Loucy (cell line): ENCODE measurements at regions not wholly inside any gene's neighbourhood (a gene's known extent, or its start where the extent isn't known, plus 50 kb on each side); places are given as distances from the start of the nearest gene placed in this dataset.

Source experiments
- H2AFZ ChIP-seq: fragments of 200-600 bp; sonication (generic); 2 replicates; pipeline ENCODE4 v1.6.0; 2016; ENCODE audit warnings: antibody characterized with exemption, mild to moderate bottlenecking, low read length, moderate library complexity
- H3F3A ChIP-seq: fragments of 200-600 bp; 2 replicates; pipeline ENCODE4 v1.6.0; 2016; ENCODE audit warnings: antibody characterized with exemption, low read depth, mild to moderate bottlenecking
- H3K27me3 ChIP-seq: fragments of 200-600 bp; sonication (generic); 2 replicates; pipeline ENCODE4 v1.6.1; 2014; ENCODE audit warnings: low read length, mild to moderate bottlenecking; ENCODE audit not compliant: insufficient read depth, poor library complexity, severe bottlenecking
- H3K36me3 ChIP-seq: fragments of 200-600 bp; sonication (generic); 2 replicates; pipeline ENCODE4 v1.6.1; 2016; ENCODE audit warnings: low read length; ENCODE audit not compliant: insufficient read depth
- H3K4me1 ChIP-seq: fragments of 200-600 bp; sonication (generic); 2 replicates; pipeline ENCODE4 v1.5.1; 2014; ENCODE audit warnings: low read length, mild to moderate bottlenecking; ENCODE audit not compliant: insufficient read depth, poor library complexity, severe bottlenecking
- H3K4me2 ChIP-seq: fragments of 200-600 bp; sonication (generic); 2 replicates; pipeline ENCODE4 v1.6.0; 2014; ENCODE audit warnings: antibody characterized with exemption, low read length, low read depth, mild to moderate bottlenecking; ENCODE audit not compliant: poor library complexity, severe bottlenecking
- H3K4me3 ChIP-seq: fragments of 200-600 bp; sonication (generic); 2 replicates; pipeline ENCODE4 v1.5.1; 2014; ENCODE audit warnings: low read length, mild to moderate bottlenecking, mixed read lengths; ENCODE audit not compliant: poor library complexity, severe bottlenecking
- H3K79me2 ChIP-seq: fragments of 200-600 bp; sonication (generic); 2 replicates; pipeline ENCODE4 v1.6.1; 2014; ENCODE audit warnings: low read length; ENCODE audit not compliant: insufficient read depth
- H3K9ac ChIP-seq: fragments of 200-600 bp; sonication (generic); 2 replicates; pipeline ENCODE4 v1.6.0; 2014; ENCODE audit warnings: mild to moderate bottlenecking, low read depth, low read length, moderate library complexity; ENCODE audit not compliant: poor library complexity, severe bottlenecking
- H3K9me2 ChIP-seq: fragments of 200-600 bp; sonication (generic); replicated peaks from 2 replicates; pipeline ENCODE4 v1.6.1; 2016; ENCODE audit warnings: low read depth, low read length, mixed read lengths
- H3K9me3 ChIP-seq: fragments of 200-600 bp; sonication (generic); 2 replicates; pipeline ENCODE4 v1.6.1; 2014; ENCODE audit warnings: mild to moderate bottlenecking, antibody characterized with exemption, low read length, low read depth; ENCODE audit not compliant: insufficient read depth
- H4K20me1 ChIP-seq: fragments of 200-600 bp; sonication (generic); 2 replicates; pipeline ENCODE4 v1.6.0; 2014; ENCODE audit warnings: antibody characterized with exemption, low read length, mild to moderate bottlenecking; ENCODE audit not compliant: insufficient read depth, poor library complexity, severe bottlenecking
- CTCF ChIP-seq: fragments of 200-600 bp; sonication (generic); conservative IDR thresholded peaks from 2 replicates; pipeline ENCODE4 v1.5.1; 2014; ENCODE audit warnings: mild to moderate bottlenecking, antibody characterized with exemption, low read length
- EZH2phosphoT487 ChIP-seq: fragments of 200-600 bp; IDR thresholded peaks from 2 replicates; pipeline ENCODE4 v1.6.1; 2018; ENCODE audit warnings: antibody characterized with exemption, mild to moderate bottlenecking, moderate library complexity, borderline replicate concordance

DNA sequence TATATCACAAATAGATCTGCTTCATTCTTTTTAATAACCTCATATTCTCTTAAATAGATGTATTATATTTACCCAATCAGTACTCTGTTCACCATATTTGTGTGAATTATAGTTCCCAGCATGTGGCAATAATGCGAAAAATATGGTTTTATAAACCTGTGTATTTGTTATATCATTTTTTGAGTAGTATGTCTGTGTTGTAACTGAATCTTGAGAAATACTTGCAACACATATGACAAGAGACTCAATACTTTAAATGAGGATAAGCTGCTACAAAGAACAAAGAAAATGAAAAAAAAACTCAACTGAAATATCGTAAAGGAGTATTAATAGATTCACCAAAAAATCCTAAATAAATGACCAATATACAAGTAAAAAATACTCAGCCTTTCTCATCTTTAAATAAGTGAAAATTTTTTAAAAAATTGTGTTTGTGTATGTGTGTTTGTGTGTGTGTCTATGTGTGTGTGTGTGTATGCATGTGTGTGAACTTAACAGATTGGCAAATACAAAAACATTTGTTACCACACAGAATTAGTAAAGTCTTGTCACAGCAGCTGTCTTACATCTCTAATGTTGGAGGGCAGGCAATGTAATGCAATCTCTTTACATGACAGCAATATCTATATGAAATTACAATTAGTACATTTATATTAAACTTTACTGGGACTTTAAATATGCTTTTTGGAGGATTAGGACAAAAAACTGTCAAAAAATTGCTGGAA lies 441.9 kb upstream of the MGAT4C start:
- Histone ChIP-seq H3K79me2 (no peaks in the 10 kb centered on the region), H2AFZ (no peak overlapping the region), H3K4me1 (no peaks in the 10 kb centered on the region), H4K20me1 (no peaks in the 10 kb centered on the region), H3K4me2 (no peak overlapping the region), H3K4me3 (no peak overlapping the region), H3K9me3 (no peaks in the 10 kb centered on the region), H3F3A (no peaks in the 10 kb centered on the region), H3K9me2 (no peaks in the 10 kb centered on the region), H3K36me3 (no peaks in the 10 kb centered on the region), H3K9ac (no peak overlapping the region), H3K27me3 (no peaks in the 10 kb centered on the region)
- no peak for TF ChIP-seq CTCF
- TF ChIP-seq EZH2phosphoT487: no peak

DNA sequence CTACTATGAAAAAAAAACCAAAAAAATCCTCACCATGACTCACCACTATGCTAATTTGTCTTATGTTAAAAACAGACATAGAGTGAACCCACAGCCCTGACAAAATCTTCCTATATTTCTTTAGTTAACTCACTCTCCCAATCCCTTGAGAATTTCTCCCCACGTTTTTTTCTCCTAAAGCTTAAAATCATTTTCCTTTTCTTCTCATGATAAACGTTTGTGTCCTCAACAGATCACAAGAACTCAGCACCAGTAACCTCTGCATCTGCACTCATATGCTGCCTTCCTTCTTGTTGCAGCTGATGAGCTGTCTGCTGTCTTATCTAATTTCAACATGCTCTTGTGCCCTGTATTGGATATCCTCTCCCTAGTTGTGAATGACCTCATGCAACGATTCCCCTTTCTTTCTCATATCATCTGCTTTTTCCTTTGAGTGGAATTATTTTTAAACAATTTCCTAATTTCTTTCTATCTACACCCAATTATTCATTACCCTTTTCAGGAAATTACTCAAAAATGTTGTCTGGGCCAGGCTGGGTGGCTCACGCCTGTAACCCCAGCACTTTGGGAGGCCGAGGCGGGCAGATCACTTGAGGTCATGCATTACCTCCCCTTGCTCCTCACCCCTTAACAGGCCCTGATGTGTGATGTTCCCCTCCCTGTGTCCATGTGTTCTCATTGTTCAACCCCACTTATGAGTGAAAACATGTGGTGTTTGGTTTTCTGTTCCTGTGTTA lies 427.5 kb upstream of the MGAT4C start:
- TF ChIP-seq CTCF: no peak
- no peak for TF ChIP-seq EZH2phosphoT487
- no peaks in the 10 kb centered on the region for H3K9me3 ChIP-seq
- H3F3A ChIP-seq: no peaks in the 10 kb centered on the region
- H3K36me3 ChIP-seq: no peaks in the 10 kb centered on the region
- no peaks in the 10 kb centered on the region for H3K27me3 ChIP-seq
- H3K79me2 ChIP-seq: no peaks in the 10 kb centered on the region
- no peak overlapping the region for H3K9ac ChIP-seq
- H4K20me1 ChIP-seq: no peaks in the 10 kb centered on the region
- H3K4me1 ChIP-seq: no peaks in the 10 kb centered on the region
- H3K4me3 ChIP-seq: no peak overlapping the region
- H2AFZ ChIP-seq: no peak overlapping the region
- H3K9me2 ChIP-seq: no peaks in the 10 kb centered on the region
- no peak overlapping the region for H3K4me2 ChIP-seq

DNA sequence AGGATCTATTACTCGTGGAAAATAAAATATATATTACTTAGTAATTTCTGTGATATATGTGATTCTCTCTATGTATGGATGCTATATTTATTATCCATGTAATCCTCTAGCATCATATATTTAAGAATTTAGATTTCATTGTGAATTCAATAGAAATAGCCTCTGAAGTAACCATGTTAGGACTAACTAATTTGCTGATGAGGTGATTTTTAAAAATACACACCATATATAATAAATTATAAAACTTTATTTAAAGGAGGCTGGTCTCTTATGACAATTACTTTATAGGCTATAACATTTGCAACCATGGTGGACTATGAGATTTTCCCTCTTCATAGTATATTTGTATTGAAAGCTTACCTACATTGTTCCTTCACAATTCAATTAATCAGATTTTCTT lies 424.9 kb upstream of the MGAT4C start:
- no peaks in the 10 kb centered on the region for H3K4me1 ChIP-seq
- H3K4me2 ChIP-seq: no peak overlapping the region
- no peak overlapping the region for H3K4me3 ChIP-seq
- H3K36me3 ChIP-seq: no peaks in the 10 kb centered on the region
- no peaks in the 10 kb centered on the region for H3F3A ChIP-seq
- H3K79me2 ChIP-seq: no peaks in the 10 kb centered on the region
- H4K20me1 ChIP-seq: no peaks in the 10 kb centered on the region
- TF ChIP-seq EZH2phosphoT487: no peak
- TF ChIP-seq CTCF: no peak
- H3K9ac ChIP-seq: no peak overlapping the region
- H2AFZ ChIP-seq: no peak overlapping the region
- no peaks in the 10 kb centered on the region for H3K9me2 ChIP-seq
- H3K9me3 ChIP-seq: no peaks in the 10 kb centered on the region
- no peaks in the 10 kb centered on the region for H3K27me3 ChIP-seq
